HG03571 (cell line): ENCODE measurements at regions not wholly inside any gene's neighbourhood (a gene's known extent, or its start where the extent isn't known, plus 50 kb on each side); places are given as distances from the start of the nearest gene placed in this dataset.

Experiments used
- ATAC-seq: cut with Tn5 transposase; IDR thresholded peaks from one replicate; pipeline ENCODE4 v1.9.1; 2021; ENCODE audit not compliant: unreplicated experiment

DNA sequence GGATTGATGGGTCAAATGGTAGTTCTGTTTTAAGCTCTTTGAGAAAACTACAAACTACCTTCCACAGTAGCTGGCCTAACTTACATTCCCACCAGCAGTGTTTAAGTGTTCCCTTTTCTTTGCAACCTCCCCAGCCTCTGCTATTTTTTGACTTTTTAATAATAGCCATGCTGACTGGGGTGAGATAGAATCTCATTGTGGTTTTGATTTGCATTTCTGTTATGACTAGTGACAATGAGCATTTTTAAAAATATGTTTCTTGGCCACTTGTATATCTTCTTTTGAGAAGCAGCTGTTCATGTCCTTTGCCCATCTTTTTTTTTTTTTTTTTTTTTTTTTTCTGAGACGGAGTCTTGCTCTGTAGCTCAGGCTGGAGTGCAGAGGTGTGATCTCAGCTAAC is 155.2 kb upstream of the BMPER start:
- no peak for ATAC-seq

GRCh38 chr7:33751443-33751842 is 153.9 kb upstream of the BMPER start:
- no peak for ATAC-seq

DNA sequence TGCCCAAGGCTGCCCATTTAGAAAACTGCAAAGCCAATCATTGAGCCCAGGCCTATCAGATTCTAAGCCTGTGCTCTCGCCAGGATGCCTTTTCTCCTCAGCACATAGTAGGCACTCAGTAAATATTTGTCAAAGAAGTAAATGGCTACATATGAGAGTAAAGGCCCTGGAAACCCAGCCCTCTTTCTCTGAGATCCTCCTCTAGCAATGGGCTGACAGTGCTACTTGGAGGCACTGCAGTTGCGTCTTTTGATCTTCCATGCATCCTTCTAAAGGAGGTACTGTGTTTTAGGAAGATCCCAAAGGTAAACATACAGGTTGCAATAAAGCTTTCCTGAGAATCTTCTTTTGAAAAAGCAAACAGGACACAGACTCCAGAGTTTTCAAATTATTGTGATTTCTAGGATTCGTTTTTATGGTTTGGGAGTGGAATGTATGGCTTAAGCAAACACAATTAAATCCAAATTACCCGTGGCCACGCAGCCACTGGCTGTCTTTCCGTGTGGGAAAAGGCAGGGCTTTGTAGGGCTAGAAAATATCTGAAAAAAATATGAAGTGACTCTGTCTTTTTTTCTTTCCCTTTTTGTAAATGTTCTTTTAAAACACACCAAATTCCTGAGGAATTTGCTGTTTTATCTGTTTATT is 151.3 kb upstream of the BMPER start:
- no peak for ATAC-seq

DNA sequence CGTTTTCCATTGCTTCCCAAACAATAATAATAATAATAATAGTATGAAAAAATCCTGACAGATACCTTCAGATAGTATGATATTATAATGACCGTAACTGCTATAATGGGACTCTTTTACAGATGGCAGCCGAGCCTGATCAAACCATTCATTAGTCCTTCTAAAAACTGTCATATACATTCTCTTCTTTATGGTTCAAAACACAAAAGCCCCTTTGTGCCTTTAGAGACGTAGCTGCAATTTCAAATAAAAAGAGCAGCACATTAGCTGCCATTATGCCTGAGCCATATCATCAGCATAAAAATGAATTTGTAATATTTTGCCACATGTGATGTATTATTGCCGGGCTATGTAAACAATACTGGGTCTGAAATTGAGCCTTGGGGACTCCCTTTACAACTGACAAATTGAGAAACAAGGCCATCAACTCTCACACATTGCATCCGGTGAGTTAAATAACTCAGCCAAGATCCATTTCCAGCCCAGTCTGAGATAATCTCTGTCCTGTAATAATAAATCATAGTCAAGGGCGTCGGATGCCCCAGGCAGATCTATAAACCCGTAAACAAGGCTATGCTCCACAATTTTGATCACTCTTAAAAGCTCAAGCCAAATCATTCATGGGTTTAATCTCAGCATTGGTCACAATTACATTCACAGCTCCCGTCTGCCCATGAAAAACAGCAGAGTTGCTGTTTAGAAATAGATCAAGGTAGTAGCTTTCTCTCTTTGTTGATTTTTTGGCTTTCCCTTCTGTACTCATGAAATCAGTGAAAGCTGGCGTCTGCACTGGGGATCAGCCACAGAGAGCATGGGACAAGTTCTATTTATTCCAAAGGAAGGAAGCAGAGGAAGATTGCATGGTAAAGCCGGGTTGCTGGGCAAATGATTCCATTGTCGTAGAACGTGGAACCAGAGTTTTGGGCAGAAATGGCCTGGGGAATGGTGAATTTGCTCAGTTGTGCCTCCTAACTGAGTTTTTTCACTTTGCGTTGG is 150.1 kb upstream of the BMPER start:
- ATAC-seq: no peak

DNA sequence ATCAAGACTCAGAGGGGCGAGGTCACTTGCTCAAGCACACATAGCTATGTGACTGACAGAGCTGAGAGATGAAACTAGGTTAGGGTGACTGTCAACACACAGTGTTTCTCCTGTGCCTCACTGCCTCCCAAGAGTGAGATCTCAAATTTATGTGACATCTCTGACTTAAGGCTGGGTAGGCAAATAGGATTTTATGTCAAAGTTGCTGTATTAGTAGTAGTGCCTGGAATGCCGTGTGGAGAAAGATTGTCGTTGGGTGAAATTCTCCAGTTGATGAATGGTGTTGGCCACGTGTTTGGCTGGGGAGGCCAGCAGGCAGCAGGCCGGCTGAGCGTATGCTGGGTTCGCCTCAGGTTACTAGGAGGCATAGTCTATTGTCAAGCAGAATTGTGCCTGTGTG is 148.3 kb upstream of the BMPER start:
- no peak for ATAC-seq

GRCh38 chr7:33757563-33758165 is 147.7 kb upstream of the BMPER start:
- ATAC-seq: no peak

DNA sequence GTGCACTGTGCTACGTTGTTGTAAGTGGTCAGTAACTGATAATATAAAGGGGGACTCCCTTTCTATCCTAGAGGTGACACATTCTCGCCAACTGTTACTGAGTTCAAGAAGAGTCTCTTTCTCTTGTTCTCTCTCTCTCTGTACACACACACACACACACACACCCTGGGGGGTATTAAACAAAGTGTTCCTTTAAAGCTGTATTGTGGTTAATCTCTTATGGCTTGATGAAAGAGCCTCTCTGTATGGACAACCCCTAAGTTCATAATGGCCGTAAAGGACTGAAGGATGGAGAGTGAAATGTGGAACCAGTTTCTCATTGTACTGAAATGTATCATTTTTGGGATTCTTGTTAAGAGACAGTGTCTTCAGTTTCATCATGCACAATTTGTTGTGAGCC is 145.2 kb upstream of the BMPER start:
- ATAC-seq: no peak

DNA sequence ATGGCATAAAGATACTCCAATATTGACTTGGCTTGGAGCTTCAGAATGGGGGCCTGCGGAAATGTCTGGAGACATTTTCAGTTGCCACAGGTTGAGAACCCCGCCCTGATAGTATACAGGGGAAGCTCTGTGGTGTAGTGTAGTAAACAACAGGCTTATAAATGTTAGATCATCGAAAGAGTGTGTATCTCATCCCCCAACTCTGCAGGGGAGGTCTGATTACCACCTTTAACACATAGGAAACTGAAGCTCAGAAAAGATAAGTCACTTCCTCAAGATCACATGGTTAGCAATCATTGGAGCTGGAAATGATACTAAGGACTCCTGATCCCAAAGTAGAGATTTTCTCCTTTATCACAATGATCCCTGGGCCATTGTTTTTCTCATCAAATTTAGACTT is 144.5 kb upstream of the BMPER start:
- ATAC-seq: no peak

DNA sequence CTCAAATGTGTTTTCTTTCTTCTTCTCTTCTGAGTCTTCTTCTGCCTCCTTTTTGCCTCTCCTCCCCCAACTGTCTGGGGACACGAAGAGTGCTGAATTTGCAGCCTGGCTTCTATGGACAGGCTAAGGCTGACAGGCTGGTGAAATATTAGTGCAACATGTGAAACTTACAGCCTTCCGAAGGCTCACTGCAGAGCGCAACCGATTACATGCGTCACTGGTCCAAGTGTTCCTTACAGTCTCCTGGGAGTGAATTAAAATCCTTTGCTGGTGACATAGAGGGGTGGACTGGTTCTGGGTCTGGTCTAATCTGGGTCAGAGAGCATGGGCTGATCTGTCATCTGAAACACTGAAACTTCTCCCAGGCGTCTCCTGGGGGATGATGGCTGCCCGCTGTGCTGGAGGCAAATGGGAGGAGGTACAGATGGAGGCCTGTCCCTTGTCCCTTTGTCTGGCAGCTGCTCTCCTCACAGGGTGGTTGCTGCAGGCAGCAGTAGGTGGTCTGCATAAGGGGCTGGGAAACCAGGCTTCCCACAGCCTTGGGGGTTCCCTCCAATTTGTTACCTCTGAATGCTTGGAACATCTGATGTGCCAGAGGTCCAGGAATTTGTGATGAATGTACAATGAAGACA is 143.8 kb upstream of the BMPER start:
- ATAC-seq: no peak

GRCh38 chr7:33762151-33762910 is 143.0 kb upstream of the BMPER start:
- no peak for ATAC-seq

- ATAC-seq: no peak
These were observed 142.4 kb upstream of the BMPER start for GRCh38 chr7:33762911-33763306.

DNA sequence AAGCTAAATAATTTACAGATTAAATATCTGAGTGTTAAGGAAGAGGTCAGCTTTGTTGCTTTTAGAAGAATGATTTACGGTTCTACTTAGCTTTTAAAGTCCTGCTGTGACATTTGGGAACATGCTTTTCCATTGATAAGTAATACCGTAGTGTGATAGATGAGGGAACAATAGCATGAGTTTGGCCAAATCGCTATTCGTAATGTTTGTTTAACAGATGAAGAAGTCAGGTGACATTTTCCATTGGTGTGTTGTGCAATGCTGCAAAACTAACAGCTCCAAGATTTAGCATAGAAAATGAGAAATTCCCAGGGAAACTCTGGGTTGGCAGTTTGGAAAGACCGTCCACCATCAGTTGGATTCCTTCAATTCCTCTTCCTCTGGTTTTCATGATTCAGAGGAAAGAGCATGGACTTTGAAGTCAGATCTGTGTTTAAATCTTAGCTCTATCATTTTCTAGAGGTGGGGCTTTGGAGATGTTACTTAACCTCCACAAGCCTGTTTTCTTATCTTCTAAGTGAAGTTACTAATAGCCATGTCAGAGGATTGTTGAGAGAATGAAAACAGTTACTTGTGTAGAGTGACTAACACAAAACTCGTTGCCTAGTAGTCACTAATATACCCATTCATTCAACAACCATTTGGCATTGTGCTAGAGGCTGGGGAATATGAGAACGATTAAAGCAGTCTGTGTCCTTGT is 140.4 kb upstream of the BMPER start:
- no peak for ATAC-seq

- ATAC-seq: no peak
These were observed 138.9 kb upstream of the BMPER start for GRCh38 chr7:33766405-33766804.

GRCh38 chr7:33769930-33770329 is 135.4 kb upstream of the BMPER start:
- no peak for ATAC-seq

- no peak for ATAC-seq
These were observed 134.8 kb upstream of the BMPER start for GRCh38 chr7:33770576-33770975.

- no peak for ATAC-seq
These were observed 133.9 kb upstream of the BMPER start for GRCh38 chr7:33771422-33771821.

DNA sequence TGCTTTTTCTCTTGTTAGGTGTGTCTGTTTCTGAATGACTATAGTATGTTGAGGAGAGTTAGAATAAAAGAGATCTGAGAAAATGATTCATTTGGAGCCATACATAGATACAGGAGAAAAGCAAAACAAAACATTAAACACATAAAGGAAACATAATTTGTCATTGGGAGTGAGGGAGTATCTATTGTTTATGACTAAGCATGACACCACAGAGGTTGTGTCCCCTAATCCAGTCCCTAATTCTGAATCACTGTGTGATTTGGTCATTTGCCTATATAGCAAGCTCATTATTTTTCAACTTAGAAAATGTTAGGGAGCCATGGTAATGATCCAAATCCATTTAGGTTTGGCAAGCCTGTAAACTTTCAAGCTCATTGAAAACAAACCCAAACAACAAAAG is 132.3 kb upstream of the BMPER start:
- no peak for ATAC-seq

- ATAC-seq: no peak
These were observed 130.4 kb upstream of the BMPER start for GRCh38 chr7:33774762-33775523.

DNA sequence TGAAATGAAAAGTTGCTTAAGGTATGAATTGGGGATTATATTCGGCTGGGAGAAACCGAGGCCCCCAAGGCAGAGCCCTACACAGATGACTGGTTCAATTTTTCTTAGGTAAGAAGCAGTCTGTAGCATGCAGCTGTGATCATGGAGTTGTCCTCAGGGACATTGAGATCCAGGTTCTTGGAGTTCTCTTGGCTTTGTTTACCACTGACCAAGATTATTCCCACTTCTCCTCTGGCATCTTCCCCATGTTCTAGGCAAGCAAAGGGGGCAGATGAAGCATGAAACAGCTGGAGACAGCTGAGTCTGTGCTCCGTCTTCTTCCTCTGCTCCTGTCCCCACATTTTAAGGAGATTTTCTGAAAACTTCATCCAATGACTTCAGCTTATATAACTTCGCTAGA is 129.5 kb upstream of the BMPER start:
- no peak for ATAC-seq
